ENCODE measurements at regions not wholly inside any gene's neighbourhood (a gene's known extent, or its start where the extent isn't known, plus 50 kb on each side); places are given as distances from the start of the nearest gene placed in this dataset.

DNA sequence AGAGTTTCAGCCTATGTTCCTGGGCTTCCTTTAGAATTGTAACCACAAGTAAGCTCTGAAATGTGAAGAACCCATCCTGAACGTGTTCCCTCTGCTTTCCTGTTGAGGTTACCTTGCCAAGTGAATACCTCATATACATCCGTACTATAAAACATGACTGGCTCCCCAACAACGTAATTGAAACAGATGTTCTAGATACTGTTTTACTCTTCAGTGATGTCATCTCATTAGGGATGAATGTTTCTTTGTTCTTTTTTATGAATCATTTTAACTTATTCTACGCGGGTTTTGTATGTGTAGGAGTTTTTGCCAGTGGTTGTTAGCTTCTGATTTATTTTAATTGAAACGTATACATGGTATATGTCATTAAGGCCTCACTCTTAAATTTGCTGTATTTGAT lies 166.8 kb downstream of the SAMD5 start:
- ATAC-seq: no peak
- Histone ChIP-seq H3K27me3 (no peaks in the 10 kb centered on the region), H3K27ac (no peak overlapping the region), H3K4me1 (no peaks in the 10 kb centered on the region), H3K36me3 (replicated peaks in 1 of 2; ENCODE audit: insufficient read depth in 1 of 2, low read depth in 2 of 2) (no peaks in the 10 kb centered on the region), H3K4me3 (no peak overlapping the region), H3K9me3 (peaks cover 0 to 2% (median 0%) of the 10 kb centered on the region in 3 donors)
- 58 to 71% methylated on average over 6 of the region's 6 CpGs for WGBS, 2 donors
- intact Hi-C loops (cut with DNase I): no loop called here
- no peak for DNase-seq
- TF ChIP-seq POLR2A (IDR thresholded peaks at IDR 0.05): no peak
- TF ChIP-seq, protein P1, sequence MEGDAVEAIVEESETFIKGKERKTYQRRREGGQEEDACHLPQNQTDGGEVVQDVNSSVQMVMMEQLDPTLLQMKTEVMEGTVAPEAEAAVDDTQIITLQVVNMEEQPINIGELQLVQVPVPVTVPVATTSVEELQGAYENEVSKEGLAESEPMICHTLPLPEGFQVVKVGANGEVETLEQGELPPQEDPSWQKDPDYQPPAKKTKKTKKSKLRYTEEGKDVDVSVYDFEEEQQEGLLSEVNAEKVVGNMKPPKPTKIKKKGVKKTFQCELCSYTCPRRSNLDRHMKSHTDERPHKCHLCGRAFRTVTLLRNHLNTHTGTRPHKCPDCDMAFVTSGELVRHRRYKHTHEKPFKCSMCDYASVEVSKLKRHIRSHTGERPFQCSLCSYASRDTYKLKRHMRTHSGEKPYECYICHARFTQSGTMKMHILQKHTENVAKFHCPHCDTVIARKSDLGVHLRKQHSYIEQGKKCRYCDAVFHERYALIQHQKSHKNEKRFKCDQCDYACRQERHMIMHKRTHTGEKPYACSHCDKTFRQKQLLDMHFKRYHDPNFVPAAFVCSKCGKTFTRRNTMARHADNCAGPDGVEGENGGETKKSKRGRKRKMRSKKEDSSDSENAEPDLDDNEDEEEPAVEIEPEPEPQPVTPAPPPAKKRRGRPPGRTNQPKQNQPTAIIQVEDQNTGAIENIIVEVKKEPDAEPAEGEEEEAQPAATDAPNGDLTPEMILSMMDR (IDR thresholded peaks at IDR 0.05): no peak

DNA sequence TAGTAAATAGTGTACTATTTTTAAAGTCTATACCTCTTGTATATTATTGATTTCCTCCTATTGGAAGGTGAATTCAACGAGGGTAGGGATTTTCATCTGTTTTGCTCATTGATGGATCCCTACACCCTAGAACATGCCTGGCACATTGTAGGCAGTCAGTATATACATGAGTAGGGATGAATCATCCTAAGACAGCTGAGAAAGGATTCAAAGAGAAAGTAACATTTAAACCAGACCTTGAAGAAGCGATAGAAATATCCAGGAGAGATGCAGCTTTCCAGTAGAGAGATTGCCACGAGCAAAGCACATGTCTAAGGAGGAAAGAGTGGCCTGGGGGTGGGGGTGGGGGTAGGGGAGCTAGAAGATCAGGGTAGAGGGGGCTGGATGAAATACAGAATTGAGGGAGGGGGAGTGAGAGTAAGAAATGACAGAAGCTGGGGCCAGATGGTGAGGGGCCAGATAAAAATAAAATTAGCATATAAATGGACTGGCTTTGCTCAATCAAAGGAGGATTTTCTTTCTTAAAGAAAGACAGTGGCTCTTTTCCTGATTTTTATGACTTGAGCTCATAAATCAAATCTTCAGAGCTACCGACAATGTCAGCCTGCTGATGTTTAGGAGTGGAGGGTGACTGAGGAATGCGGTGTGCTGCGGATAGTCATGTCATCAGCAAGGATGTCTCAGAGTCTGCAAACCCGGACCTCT lies 168.2 kb downstream of the SAMD5 start:
- Histone ChIP-seq H3K27ac (no peak overlapping the region), H3K36me3 (replicated peaks in 1 of 2; ENCODE audit: insufficient read depth in 1 of 2, low read depth in 2 of 2) (no peaks in the 10 kb centered on the region), H3K27me3 (no peaks in the 10 kb centered on the region), H3K4me1 (no peaks in the 10 kb centered on the region), H3K9me3 (no peaks in the 10 kb centered on the region), H3K4me3 (no peak overlapping the region)
- 61 to 65% methylated on average over 7 of the region's 7 CpGs for WGBS, 2 donors
- intact Hi-C loops (cut with DNase I): no loop called here
- DNase-seq (no peak), ATAC-seq (no peak)
- TF ChIP-seq, protein P1 (IDR thresholded peaks at IDR 0.05): no peak
- TF ChIP-seq POLR2A (IDR thresholded peaks at IDR 0.05): no peak

DNA sequence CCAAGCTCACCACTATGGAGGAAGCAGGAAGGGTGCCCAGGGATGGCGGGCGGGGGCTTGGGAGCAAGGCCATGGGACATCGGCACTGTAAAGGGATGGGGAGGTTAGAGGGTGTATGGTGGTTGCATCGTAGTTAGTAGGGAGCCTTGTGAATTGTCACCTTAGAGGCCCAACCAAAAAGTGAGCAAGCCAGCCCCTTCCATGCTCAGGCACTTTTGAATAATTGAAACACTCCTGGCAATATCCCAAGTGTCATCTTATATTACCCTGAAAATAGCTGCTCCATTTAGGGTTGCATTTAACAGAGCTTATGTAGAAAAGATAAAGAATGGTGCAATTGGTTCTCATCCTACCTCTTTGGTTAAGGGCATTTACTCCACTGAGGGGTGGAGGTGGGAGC lies 169.2 kb downstream of the SAMD5 start:
- Histone ChIP-seq H3K4me3 (no peak overlapping the region), H3K27me3 (no peaks in the 10 kb centered on the region), H3K36me3 (replicated peaks in 1 of 2; ENCODE audit: insufficient read depth in 1 of 2, low read depth in 2 of 2) (no peaks in the 10 kb centered on the region), H3K9me3 (no peaks in the 10 kb centered on the region), H3K27ac (no peak overlapping the region), H3K4me1 (no peaks in the 10 kb centered on the region)
- intact Hi-C loops (cut with DNase I): no loop called here
- TF ChIP-seq, protein P1 (IDR thresholded peaks at IDR 0.05): no peak
- TF ChIP-seq POLR2A (IDR thresholded peaks at IDR 0.05): no peak
- 67 to 68% methylated on average over 4 of the region's 4 CpGs for WGBS, 2 donors
- no peak for DNase-seq
- ATAC-seq: no peak

DNA sequence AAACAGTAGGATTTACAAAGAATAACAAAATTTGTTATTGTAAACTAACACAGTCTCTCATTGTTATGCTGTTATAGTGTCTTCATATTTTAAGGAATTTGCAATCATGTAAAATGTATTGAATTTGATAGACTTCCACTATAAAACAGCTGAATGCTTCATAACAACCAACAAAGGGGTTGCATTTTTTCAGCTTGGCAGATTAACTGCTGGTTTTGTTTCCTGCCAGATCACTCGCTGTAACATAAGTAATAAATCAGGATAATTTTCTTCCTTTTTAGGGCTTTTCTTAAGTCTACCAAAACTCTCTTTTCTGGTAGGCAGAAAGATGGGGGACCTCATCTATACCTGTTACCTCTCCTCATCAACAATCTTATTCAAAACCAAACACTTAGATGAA lies 169.8 kb downstream of the SAMD5 start:
- ATAC-seq: no peak
- no peak for DNase-seq
- TF ChIP-seq, protein P1 (IDR thresholded peaks at IDR 0.05): no peak
- no peak for TF ChIP-seq POLR2A (IDR thresholded peaks at IDR 0.05)
- 44 to 76% methylated on average over 1 of the region's 1 CpG for WGBS, 2 donors
- Histone ChIP-seq H3K4me3 (no peak overlapping the region), H3K36me3 (replicated peaks in 1 of 2; ENCODE audit: insufficient read depth in 1 of 2, low read depth in 2 of 2) (no peaks in the 10 kb centered on the region), H3K27ac (no peak overlapping the region), H3K27me3 (no peaks in the 10 kb centered on the region), H3K9me3 (no peaks in the 10 kb centered on the region), H3K4me1 (no peaks in the 10 kb centered on the region)
- intact Hi-C loops (cut with DNase I): no loop called here

DNA sequence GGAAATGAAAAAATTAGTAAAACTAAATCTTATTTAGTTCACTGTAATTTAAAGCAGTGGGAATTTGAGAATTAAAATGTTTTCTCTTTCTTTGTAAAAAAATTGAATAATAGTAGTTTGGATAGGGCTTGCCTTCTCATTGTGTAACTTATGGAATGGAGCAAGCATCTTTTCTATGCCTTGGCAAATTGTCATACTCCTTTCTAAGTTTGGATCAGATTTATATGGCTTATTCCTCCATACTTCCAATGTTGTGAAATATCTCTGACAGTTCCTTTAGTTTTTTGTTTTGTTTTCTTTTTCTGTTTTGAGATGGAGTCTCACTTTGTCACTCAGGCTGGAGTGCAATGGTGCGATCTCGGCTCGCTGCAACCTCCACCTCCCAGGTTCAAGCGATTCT lies 176.4 kb downstream of the SAMD5 start:
- TF ChIP-seq POLR2A (IDR thresholded peaks at IDR 0.05): no peak
- TF ChIP-seq, protein P1 (IDR thresholded peaks at IDR 0.05): no peak

More for the DNA sequence above, 176.4 kb downstream of the SAMD5 start:
- 93 to 96% methylated on average over 4 of the region's 4 CpGs for WGBS, 2 donors
- H3K4me3 ChIP-seq: no peak overlapping the region
- no peak for ATAC-seq
- DNase-seq: no peak
- no peak overlapping the region for H3K27ac ChIP-seq
- H3K27me3 ChIP-seq: no peaks in the 10 kb centered on the region
- no peaks in the 10 kb centered on the region for H3K9me3 ChIP-seq
- H3K4me1 ChIP-seq: no peaks in the 10 kb centered on the region
- no peaks in the 10 kb centered on the region for H3K36me3 ChIP-seq (replicated peaks in 1 of 2; ENCODE audit: insufficient read depth in 1 of 2, low read depth in 2 of 2)
- intact Hi-C loops (cut with DNase I): no loop called here

Measured in body of pancreas (tissue), 4 donors.